ENCODE measurements at regions not wholly inside any gene's neighbourhood (a gene's known extent, or its start where the extent isn't known, plus 50 kb on each side); places are given as distances from the start of the nearest gene placed in this dataset.

DNA sequence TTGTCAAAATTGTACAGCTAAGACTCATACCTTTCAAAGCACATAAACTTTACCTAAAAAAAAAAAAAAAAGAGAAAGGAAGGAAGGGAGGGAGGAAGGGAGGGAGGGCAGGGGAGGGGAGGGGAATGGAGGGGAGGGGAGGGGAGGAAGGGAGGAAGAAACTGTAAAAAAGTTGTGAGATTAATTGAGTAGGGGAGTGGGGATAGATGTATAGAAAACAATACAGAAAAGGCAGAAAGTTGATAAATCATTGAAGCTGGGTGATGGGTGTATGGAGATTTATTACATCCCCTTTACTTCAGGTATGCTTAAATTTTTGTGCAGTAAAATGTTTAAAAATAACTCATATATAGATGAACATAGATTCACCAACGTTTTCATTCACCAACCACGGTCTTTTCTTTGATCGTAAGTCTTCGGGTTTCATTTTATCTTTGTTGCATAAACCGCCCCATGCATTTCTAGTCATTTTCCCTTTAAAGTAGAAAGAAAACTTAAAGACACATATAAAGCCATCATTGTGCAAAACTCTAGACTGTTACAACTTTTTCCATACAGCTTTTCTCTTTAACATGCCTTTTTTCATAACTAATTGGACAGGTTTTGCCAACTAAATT is 191.2 kb upstream of the KRR1 start:
- H3K36me3 ChIP-seq (ENCODE audit: low read depth) = no peaks in the 10 kb centered on the region
- no peak overlapping the region for H3K4me3 ChIP-seq
- H3K9me3 ChIP-seq = no peaks in the 10 kb centered on the region
- H3K4me1 ChIP-seq (ENCODE audit: low read depth) = no peaks in the 10 kb centered on the region
- ATAC-seq (no peak), DNase-seq (no peak)
- TF ChIP-seq, protein P1, sequence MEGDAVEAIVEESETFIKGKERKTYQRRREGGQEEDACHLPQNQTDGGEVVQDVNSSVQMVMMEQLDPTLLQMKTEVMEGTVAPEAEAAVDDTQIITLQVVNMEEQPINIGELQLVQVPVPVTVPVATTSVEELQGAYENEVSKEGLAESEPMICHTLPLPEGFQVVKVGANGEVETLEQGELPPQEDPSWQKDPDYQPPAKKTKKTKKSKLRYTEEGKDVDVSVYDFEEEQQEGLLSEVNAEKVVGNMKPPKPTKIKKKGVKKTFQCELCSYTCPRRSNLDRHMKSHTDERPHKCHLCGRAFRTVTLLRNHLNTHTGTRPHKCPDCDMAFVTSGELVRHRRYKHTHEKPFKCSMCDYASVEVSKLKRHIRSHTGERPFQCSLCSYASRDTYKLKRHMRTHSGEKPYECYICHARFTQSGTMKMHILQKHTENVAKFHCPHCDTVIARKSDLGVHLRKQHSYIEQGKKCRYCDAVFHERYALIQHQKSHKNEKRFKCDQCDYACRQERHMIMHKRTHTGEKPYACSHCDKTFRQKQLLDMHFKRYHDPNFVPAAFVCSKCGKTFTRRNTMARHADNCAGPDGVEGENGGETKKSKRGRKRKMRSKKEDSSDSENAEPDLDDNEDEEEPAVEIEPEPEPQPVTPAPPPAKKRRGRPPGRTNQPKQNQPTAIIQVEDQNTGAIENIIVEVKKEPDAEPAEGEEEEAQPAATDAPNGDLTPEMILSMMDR (IDR thresholded peaks at IDR 0.05) = no peak
- intact Hi-C loops (cut with DNase I, micrococcal nuclease) = no loop called here

DNA sequence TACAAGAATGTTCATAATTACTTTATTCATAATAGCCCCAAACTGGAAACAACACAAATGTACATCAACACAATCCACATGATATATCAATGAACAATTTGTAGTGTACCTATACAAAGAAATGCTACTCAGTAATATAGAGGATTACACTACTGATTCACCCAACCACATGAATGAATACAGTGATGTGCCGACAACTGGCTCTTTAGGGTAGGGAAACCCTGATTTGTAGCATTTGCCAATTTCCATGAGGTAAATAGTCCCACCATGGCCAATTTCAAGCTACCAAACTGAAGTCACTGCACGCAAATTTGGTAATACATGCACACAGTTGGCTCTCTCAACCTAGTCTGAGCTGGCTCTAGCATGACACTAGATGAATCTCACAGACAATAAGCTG is 190.4 kb upstream of the KRR1 start:
- TF ChIP-seq, protein P1 (IDR thresholded peaks at IDR 0.05) = no peak
- DNase-seq (no peak), ATAC-seq (no peak)
- intact Hi-C loops (cut with DNase I, micrococcal nuclease) = no loop called here
- no peaks in the 10 kb centered on the region for H3K4me1 ChIP-seq (ENCODE audit: low read depth)
- H3K4me3 ChIP-seq = no peak overlapping the region
- no peaks in the 10 kb centered on the region for H3K36me3 ChIP-seq (ENCODE audit: low read depth)
- H3K9me3 ChIP-seq = no peaks in the 10 kb centered on the region

DNA sequence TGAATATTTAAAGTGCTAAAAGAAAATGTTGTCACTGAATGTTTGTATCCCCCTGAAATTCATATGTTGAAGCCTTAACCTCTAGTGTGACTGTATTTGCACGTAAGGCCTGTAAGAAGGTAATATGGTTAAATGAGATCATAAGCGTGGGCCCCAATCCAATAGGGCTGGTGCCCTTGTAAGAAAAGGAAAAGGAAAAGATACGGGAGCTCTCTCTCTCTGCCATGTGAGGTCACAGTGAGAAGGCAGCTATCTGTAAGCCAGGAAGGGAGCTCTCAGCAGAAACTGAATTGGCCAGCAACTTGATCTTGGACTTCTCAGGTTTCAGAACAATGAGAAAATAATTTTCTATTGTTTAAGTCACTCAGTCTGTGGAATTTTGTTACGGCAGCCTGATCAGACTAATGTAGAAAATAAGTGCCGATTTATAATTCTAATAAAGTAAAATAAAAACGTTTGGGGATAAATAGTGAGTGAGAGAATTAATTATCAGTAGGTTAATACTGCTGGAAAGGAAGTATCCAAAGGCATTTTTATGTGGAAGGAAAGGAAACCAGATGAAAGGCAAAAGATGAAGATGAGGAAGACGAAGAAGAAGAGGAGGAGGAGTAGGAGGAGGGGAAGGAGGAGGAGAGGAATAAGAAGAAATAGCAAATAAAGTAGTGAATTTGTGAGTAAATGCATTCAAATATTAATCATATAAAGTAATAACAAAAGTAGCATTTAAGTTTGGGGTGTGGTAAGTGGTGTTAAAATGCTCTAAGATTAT is 188.5 kb upstream of the KRR1 start:
- ATAC-seq = no peak
- intact Hi-C loops (cut with DNase I, micrococcal nuclease) = no loop called here

DNA sequence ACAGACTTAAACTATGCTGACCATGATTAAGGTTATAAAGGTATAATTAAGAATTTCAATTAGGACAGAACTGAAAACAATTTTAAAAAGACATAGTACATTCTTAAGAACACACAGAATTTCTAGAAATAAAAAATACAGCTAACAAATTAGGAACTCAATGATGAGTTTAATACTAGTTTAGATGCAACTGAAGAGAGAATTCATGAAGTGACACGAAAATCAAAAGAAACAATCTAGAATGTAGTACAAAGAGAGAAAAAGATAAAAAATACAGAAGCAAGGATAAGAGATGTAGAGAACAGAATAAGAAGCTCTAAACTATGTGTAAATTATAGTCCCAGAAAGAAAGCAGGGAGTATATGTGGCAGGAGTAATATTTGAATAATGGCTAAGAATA is 187.8 kb upstream of the KRR1 start:
- no peaks in the 10 kb centered on the region for H3K36me3 ChIP-seq (ENCODE audit: low read depth)
- ATAC-seq = no peak
- no peak for DNase-seq
- TF ChIP-seq, protein P1 (IDR thresholded peaks at IDR 0.05) = no peak
- no peak overlapping the region for H3K4me3 ChIP-seq
- H3K4me1 ChIP-seq (ENCODE audit: low read depth) = no peaks in the 10 kb centered on the region
- intact Hi-C loops (cut with DNase I, micrococcal nuclease) = no loop called here
- H3K9me3 ChIP-seq = no peaks in the 10 kb centered on the region

More for the DNA sequence above, 188.5 kb upstream of the KRR1 start:
- Histone ChIP-seq H3K4me1 (ENCODE audit: low read depth) (no peaks in the 10 kb centered on the region), H3K9me3 (no peaks in the 10 kb centered on the region), H3K36me3 (ENCODE audit: low read depth) (no peaks in the 10 kb centered on the region), H3K4me3 (no peak overlapping the region)
- TF ChIP-seq, protein P1 (IDR thresholded peaks at IDR 0.05) = no peak
- no peak for DNase-seq

DNA sequence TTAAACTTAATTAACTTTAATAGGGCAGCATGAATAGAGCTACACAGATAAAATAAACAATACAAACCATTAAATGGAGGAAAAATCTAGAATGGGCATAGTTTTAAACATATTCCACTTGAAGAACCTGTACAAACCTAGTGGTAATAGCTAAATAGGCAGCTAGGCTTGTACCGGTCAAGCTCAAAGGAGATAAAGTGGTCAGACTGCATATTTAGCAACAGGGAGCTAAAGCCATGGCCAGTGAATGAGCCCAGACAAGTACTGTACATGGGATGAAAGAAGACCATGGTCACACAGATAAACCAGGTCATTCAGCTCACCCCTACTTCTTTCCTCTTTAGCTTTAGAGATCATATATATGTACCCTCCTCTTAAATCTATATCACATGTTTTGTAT is 186.6 kb upstream of the KRR1 start:
- ATAC-seq (no peak), DNase-seq (no peak)
- no peaks in the 10 kb centered on the region for H3K9me3 ChIP-seq
- H3K36me3 ChIP-seq (ENCODE audit: low read depth) = no peaks in the 10 kb centered on the region
- H3K4me1 ChIP-seq (ENCODE audit: low read depth) = no peaks in the 10 kb centered on the region
- TF ChIP-seq, protein P1 (IDR thresholded peaks at IDR 0.05) = no peak
- intact Hi-C loops (cut with DNase I, micrococcal nuclease) = no loop called here
- no peak overlapping the region for H3K4me3 ChIP-seq

Data from mucosa of descending colon (tissue), 3 donors.